ENCODE measurements at regions not wholly inside any gene's neighbourhood (a gene's known extent, or its start where the extent isn't known, plus 50 kb on each side); places are given as distances from the start of the nearest gene placed in this dataset.

DNA sequence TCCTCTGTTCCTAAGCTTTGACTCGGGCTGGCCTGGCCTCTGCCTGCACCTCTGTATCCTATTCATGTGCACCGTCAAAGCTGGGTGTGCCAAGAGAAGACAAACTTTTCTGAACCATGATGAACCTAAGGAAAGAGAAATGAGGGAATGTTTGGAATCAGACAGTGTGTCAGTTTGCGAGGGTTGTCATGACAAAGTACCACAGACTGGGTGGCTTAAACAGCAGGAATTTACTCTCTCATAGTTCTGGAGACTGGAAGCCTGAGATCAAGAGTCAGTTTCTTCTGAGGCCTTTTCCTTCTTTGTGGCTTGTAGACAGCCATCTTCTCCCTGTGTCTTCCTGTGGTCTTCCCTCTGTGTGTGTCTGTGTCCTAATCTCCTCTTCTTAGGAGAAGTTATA is 129.0 kb downstream of the KATNIP start:
- H3K36me3 Mint-ChIP-seq (ENCODE audit: low read depth): peaks cover 13% of the 10 kb centered on the region
- ATAC-seq (no peak), DNase-seq (no peak)
- no peak overlapping the region for H3K27ac Mint-ChIP-seq
- no peaks in the 10 kb centered on the region for H3K9me3 Mint-ChIP-seq
- no peaks in the 10 kb centered on the region for H3K27me3 Mint-ChIP-seq
- CTCF ChIA-PET: no interaction called here
- intact Hi-C loops (cut with micrococcal nuclease): no loop called here
- no peaks in the 10 kb centered on the region for H3K4me1 Mint-ChIP-seq (ENCODE audit: low read depth)
- no peak overlapping the region for H3K4me3 Mint-ChIP-seq
- POLR2A ChIA-PET: no interaction called here
- no peak for TF ChIP-seq CTCF (IDR thresholded peaks at IDR 0.05)

DNA sequence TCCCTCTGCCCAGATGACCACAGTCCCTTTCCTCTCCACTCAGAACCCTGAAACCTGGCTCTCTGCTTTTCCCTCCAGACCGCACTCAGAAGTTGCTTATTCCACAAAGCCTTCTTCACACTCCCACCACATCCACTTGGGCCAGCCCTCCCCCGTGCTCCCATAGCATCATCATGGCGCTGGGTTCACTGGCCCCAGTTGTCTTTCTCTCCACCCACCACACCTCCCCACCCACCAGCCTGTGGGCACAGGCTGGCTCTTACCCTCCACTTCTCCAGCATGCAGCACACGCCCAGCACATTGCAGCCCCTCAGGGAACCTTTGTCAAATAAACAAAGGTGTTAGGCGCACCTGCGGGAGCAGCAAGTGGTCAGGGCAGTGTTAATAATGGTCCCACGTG is 130.0 kb downstream of the KATNIP start:
- Mint-ChIP-seq H3K4me3 (no peak overlapping the region), H3K4me1 (ENCODE audit: low read depth) (no peaks in the 10 kb centered on the region), H3K27ac (no peak overlapping the region), H3K36me3 (ENCODE audit: low read depth) (peaks cover 9% of the 10 kb centered on the region), H3K27me3 (no peaks in the 10 kb centered on the region), H3K9me3 (no peaks in the 10 kb centered on the region)
- no peak for DNase-seq
- ChIA-PET POLR2A (no interaction called here), CTCF (no interaction called here)
- intact Hi-C loops (cut with micrococcal nuclease): no loop called here
- no peak for TF ChIP-seq CTCF (IDR thresholded peaks at IDR 0.05)
- no peak for ATAC-seq

GRCh38 chr16:27681681-27682080 is 131.7 kb downstream of the KATNIP start:
- Mint-ChIP-seq H3K27ac (no peak overlapping the region), H3K4me1 (ENCODE audit: low read depth) (no peaks in the 10 kb centered on the region), H3K4me3 (no peak overlapping the region), H3K27me3 (no peaks in the 10 kb centered on the region), H3K9me3 (no peaks in the 10 kb centered on the region), H3K36me3 (ENCODE audit: low read depth) (peaks cover 9% of the 10 kb centered on the region)
- no peak for DNase-seq
- CTCF ChIA-PET: no interaction called here
- TF ChIP-seq CTCF (IDR thresholded peaks at IDR 0.05): no peak
- POLR2A ChIA-PET: interaction anchor here (0.5 kb wide), 1 partner anchor 62 kb away, joined by 3 read pairs; no protein-coding TSS in a partner anchor
- intact Hi-C loops (cut with micrococcal nuclease): no loop called here
- no peak for ATAC-seq

DNA sequence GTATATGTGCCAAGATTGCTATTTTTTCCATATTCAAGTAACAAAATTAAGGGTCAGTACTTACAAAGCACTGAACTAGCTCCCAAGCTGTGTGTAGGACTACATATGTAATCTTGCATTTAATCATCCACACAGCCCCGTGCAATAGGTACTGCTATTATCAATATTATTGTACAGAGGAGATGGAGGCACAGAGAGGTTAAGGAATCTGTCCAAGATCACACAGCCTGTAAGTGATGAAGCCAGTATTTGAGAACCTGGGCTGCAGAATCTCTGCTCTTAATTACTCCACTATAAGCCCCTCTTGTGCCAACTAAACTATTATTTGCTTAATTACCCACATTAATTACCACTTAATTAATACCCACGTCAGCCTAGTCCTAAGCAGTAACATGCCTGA is 134.1 kb downstream of the KATNIP start:
- ATAC-seq (no peak), DNase-seq (no peak)
- intact Hi-C loops (cut with micrococcal nuclease): no loop called here
- ChIA-PET POLR2A (no interaction called here), CTCF (interaction anchor here (1.1 kb wide), 1 partner anchor 44 kb away, joined by 3 read pairs; no protein-coding TSS in a partner anchor)
- no peak overlapping the region for H3K4me3 Mint-ChIP-seq
- no peaks in the 10 kb centered on the region for H3K4me1 Mint-ChIP-seq (ENCODE audit: low read depth)
- H3K27me3 Mint-ChIP-seq: no peaks in the 10 kb centered on the region
- no peaks in the 10 kb centered on the region for H3K9me3 Mint-ChIP-seq
- H3K27ac Mint-ChIP-seq: no peak overlapping the region
- peaks cover 8% of the 10 kb centered on the region for H3K36me3 Mint-ChIP-seq (ENCODE audit: low read depth)
- TF ChIP-seq CTCF (IDR thresholded peaks at IDR 0.05): no peak

DNA sequence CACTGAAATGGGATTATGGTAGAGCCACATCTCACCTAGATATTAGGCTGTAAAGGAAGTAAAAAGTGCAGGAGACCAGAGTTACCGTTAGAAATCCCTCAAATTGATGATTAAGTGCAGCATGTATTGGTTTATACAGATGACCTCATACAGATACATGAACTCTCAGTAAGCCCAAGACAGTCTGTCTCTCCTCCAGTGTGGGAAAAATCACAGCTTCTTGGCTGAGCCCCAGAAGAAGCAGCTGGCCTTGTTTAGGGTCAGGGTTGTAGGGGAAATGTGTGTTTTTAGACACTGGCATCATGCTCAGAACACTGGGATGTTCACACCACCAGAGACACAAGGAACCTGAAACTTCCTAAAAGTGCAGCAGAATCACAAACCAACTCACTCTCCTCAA is 135.9 kb downstream of the KATNIP start:
- Mint-ChIP-seq H3K36me3 (ENCODE audit: low read depth) (peaks cover 3% of the 10 kb centered on the region), H3K4me3 (no peak overlapping the region)

More for the DNA sequence above, 135.9 kb downstream of the KATNIP start:
- H3K27me3 Mint-ChIP-seq: no peaks in the 10 kb centered on the region
- intact Hi-C loops (cut with micrococcal nuclease): no loop called here
- no peak for DNase-seq
- no peak for ATAC-seq
- no peak for TF ChIP-seq CTCF (IDR thresholded peaks at IDR 0.05)
- H3K9me3 Mint-ChIP-seq: no peaks in the 10 kb centered on the region
- no peaks in the 10 kb centered on the region for H3K4me1 Mint-ChIP-seq (ENCODE audit: low read depth)
- ChIA-PET CTCF (interaction anchor here (1.8 kb wide), 1 partner anchor 385 kb away, joined by 5 read pairs; no protein-coding TSS in a partner anchor), POLR2A (no interaction called here)
- H3K27ac Mint-ChIP-seq: no peak overlapping the region
